ENCODE measurements at regions not wholly inside any gene's neighbourhood (a gene's known extent, or its start where the extent isn't known, plus 50 kb on each side); places are given as distances from the start of the nearest gene placed in this dataset.

GRCh38 chr11:15446929-15447328, 332.2 kb downstream of the INSC start:
- H3K36me3 ChIP-seq (ENCODE audit: insufficient read depth, low read length), result no peaks in the 10 kb centered on the region
- no peak overlapping the region for H3K4me3 ChIP-seq (ENCODE audit: low read length)
- peaks cover 5% of the 10 kb centered on the region for H3K27me3 Mint-ChIP-seq
- H3K9me3 Mint-ChIP-seq, result peaks cover 3% of the 10 kb centered on the region
- no peak for TF ChIP-seq CTCF (IDR thresholded peaks at IDR 0.05)
- no peak overlapping the region for H3K4me3 Mint-ChIP-seq
- no peaks in the 10 kb centered on the region for H3K9me3 ChIP-seq (ENCODE audit: control insufficient read depth in 1 of 2, insufficient read depth in 1 of 2, low read length in 2 of 2)
- ChIA-PET POLR2A (no interaction called here), CTCF (no interaction called here)
- ATAC-seq (ENCODE audit: poor library complexity), result no peak
- no peaks in the 10 kb centered on the region for H3K4me1 ChIP-seq (ENCODE audit: insufficient read depth, low read length)
- H3K4me1 Mint-ChIP-seq (ENCODE audit: low read depth), result no peaks in the 10 kb centered on the region
- H3K36me3 Mint-ChIP-seq (ENCODE audit: low read depth), result no peaks in the 10 kb centered on the region
- no peak overlapping the region for H3K27ac ChIP-seq (ENCODE audit: low read depth in 1 of 2, low read length in 2 of 2)
- intact Hi-C loops (cut with DNase I, micrococcal nuclease), result no loop called here
- no peak for DNase-seq
- H3K27me3 ChIP-seq (ENCODE audit: control insufficient read depth in 1 of 2, insufficient read depth in 2 of 2, low read length in 2 of 2), result no peaks in the 10 kb centered on the region
- no peak overlapping the region for H3K27ac Mint-ChIP-seq

- no peak overlapping the region for H3K27ac ChIP-seq (ENCODE audit: low read depth in 1 of 2, low read length in 2 of 2)
- no peaks in the 10 kb centered on the region for H3K4me1 ChIP-seq (ENCODE audit: insufficient read depth, low read length)
- no peaks in the 10 kb centered on the region for H3K36me3 Mint-ChIP-seq (ENCODE audit: low read depth)
- no peak for TF ChIP-seq CTCF (IDR thresholded peaks at IDR 0.05)
- H3K4me3 Mint-ChIP-seq, result no peak overlapping the region
- intact Hi-C loops (cut with DNase I, micrococcal nuclease), result no loop called here
- no peaks in the 10 kb centered on the region for H3K4me1 Mint-ChIP-seq (ENCODE audit: low read depth)
- peaks cover 6% of the 10 kb centered on the region for H3K27me3 Mint-ChIP-seq
- H3K9me3 Mint-ChIP-seq, result peaks cover 5% of the 10 kb centered on the region
- H3K27ac Mint-ChIP-seq, result no peak overlapping the region
- H3K9me3 ChIP-seq (ENCODE audit: control insufficient read depth in 1 of 2, insufficient read depth in 1 of 2, low read length in 2 of 2), result peaks cover 0 to 3% of the 10 kb centered on the region in 2 experiments
- ATAC-seq (ENCODE audit: poor library complexity) (no peak), DNase-seq (no peak)
- H3K36me3 ChIP-seq (ENCODE audit: insufficient read depth, low read length), result no peaks in the 10 kb centered on the region
- ChIA-PET CTCF (no interaction called here), POLR2A (no interaction called here)
- H3K27me3 ChIP-seq (ENCODE audit: control insufficient read depth in 1 of 2, insufficient read depth in 2 of 2, low read length in 2 of 2), result no peaks in the 10 kb centered on the region
- H3K4me3 ChIP-seq (ENCODE audit: low read length), result no peak overlapping the region
Observed at GRCh38 chr11:15451713-15452112, 337.0 kb downstream of the INSC start.

- Histone ChIP-seq H3K27ac (ENCODE audit: low read depth in 1 of 2, low read length in 2 of 2) (no peak overlapping the region), H3K4me1 (ENCODE audit: insufficient read depth, low read length) (no peaks in the 10 kb centered on the region), H3K4me3 (ENCODE audit: low read length) (no peak overlapping the region), H3K36me3 (ENCODE audit: insufficient read depth, low read length) (no peaks in the 10 kb centered on the region), H3K9me3 (ENCODE audit: control insufficient read depth in 1 of 2, insufficient read depth in 1 of 2, low read length in 2 of 2) (peaks cover 0 to 3% of the 10 kb centered on the region in 2 experiments), H3K27me3 (ENCODE audit: control insufficient read depth in 1 of 2, insufficient read depth in 2 of 2, low read length in 2 of 2) (no peaks in the 10 kb centered on the region)
- no peak overlapping the region for H3K27ac Mint-ChIP-seq
- H3K36me3 Mint-ChIP-seq (ENCODE audit: low read depth), result no peaks in the 10 kb centered on the region
- H3K9me3 Mint-ChIP-seq, result peaks cover 5% of the 10 kb centered on the region
- ChIA-PET CTCF (no interaction called here), POLR2A (no interaction called here)
- intact Hi-C loops (cut with DNase I, micrococcal nuclease), result no loop called here
- DNase-seq, result no peak
- no peak for ATAC-seq (ENCODE audit: poor library complexity)
- H3K4me1 Mint-ChIP-seq (ENCODE audit: low read depth), result no peaks in the 10 kb centered on the region
- TF ChIP-seq CTCF (IDR thresholded peaks at IDR 0.05), result no peak
- H3K4me3 Mint-ChIP-seq, result no peak overlapping the region
- H3K27me3 Mint-ChIP-seq, result peaks cover 6% of the 10 kb centered on the region
Observed at GRCh38 chr11:15453211-15453765, 338.6 kb downstream of the INSC start.
